Eye (tissue), 1 donor: ENCODE measurements at regions not wholly inside any gene's neighbourhood (a gene's known extent, or its start where the extent isn't known, plus 50 kb on each side); places are given as distances from the start of the nearest gene placed in this dataset.

Experiments
- DNase-seq: peaks from one replicate; pipeline ENCODE4 v3.0.0-alpha.2; 2015

DNA sequence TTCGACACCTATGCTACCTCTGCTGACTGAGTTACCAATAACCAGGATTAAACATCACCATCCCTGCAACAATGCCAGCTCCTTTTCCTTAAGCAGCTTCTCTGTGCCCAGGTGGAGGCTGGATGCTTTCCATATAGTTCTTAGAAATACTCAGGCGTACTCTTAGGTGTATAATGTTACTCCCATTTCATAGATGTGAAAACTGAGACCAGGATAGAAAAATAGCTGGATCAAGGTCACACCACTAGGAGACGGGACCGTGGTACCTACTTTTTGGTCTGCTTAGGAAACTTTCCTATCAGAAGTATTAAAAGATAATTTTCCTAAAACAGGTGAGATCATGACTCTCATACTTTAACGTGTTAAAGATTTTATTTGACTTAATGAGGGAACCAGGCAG is 141.7 kb upstream of the RPL38 start:
- DNase-seq = no peak

DNA sequence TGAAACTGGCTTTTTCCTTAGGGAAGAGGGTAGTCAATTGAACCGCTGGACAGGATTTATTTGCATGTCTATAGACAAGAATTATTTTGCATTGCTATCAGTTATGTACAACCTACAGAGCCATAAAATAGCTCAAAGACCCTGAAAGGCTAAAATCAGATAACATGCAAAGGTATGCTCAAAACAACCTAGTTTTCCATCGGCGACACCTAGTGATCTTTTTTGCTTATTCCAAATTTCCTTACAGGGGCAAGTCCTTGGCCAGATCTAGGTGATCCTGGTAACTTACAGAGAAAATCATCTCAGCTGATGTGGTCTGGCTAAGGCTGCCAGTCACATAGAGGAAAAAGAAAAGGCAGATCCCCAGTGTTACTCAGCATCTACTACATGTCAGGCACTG is 141.2 kb upstream of the RPL38 start:
- no peak for DNase-seq

DNA sequence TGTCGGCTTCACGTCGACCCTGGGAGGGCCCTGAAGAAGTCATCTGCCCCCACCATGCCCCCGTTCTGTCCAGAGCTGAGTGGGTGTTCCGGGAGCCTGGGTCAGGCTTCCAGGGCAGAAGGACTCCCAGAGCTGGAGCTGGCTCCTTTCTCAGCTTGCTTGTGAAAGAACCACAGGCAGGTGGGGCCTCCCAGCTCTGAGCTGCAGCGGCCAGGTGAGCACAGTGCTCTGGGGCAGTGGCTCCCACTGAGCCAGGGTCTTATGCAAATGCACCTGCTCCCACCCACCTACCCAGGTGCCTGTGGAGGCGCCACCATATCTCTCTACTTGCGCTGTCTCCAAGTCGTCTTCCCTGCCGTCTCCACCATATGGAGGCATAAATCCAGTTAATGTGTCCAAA is 140.0 kb upstream of the RPL38 start:
- no peak for DNase-seq

DNA sequence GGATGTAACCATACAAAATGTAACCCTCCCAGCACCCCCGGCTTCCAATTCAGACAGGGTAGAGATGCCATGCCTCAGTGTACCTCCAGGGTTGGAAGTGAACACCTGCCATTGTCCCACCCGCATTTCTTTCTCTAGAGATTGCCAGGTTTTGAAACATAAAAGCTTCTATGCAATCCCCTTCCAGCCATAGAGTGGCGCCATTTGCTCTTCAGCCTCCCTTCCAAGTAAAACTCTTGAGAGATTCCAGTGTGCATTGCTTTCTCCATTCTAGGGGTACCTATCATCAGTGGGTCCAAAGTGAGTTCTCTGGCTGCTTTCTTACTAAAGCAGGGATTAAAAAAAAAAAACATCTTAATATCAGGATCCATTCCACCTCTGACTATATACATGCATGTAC is 133.1 kb upstream of the RPL38 start:
- no peak for DNase-seq

DNA sequence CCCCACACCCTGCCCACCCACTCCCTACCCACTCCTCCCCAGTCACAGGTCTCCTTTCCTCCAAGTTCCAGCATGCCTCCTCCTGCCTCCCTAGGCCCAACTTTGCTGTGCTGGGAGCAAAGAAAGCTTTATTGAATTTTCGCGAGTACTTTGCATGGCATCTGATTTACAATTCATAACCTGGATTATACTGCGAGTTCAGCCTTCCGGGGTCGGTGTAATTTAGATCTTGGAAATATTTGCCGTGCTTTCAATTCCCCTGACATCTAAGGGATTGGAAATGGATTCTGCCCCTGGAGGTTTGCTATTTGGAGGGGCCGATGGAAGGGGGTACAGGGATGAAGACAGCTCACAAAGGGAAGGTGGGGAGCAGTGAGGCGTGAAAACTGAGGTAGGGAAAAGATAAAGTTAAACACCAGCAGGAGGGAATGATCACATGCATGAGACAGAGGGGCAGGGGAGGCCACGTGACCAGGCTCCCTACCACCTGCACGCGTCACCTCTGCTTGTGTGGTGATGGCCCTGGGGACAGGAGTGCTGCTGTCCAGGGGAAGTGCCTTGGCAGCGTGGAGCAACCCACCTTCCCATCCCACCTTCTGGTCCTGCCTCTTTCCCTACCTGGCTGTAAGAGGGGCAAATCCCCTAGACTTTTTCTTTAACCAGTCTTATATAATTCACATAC is 132.3 kb upstream of the RPL38 start:
- DNase-seq = no peak

DNA sequence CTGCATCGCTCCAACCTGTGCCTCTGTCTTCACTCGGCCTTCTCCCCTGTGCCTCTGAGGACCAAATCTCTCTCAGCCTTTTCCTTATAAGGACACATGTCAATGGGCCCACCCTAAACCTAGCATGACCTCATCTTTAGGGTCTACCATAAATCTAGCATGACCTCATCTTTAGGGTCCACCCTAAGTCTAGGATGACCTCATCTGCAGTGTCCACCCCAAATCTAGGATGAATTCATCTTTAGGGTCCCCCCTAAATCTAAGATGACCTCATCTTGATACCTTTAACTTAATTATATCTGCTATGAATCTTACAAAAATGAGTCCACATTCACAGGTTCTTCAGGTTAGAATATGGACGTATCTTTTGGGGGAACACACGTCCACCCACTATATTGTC is 131.1 kb upstream of the RPL38 start:
- no peak for DNase-seq

DNA sequence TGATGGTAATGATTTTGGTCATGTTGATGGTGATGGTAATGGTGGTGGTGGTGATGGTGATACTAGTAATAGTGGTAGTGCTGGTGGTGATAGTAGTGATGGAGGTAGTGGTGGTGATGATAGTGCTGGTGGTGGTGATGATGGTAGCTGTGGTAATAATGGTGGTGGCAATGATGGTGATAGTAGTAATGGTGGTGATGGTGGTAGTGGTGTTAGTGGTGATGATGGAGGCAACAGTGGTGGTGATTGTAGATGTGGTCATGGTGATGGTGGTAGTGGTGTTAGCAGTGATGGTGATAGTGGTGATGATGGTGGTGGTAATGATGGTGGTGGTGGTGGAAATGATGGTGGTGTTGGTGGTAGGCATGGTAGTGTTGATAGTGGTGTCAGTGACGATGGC is 127.0 kb upstream of the RPL38 start:
- DNase-seq = no peak

DNA sequence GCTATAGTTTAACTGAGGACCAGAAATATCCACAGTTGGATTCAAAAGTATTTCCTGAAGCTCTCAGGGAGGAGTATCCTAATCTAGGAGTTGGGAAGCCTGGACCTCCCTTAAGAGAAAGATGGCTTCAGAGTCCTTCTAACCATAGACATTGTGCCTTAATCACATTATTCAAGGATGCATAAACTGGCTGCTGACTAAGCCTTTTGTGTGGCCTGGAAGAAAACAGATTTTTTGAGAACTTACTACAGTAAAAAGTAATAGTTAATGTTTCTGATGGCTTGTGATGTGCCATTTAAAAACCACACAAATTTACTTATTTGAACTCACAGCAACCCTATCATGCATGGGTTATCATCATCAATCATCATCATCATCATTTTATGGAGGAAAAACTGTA is 126.2 kb upstream of the RPL38 start:
- no peak for DNase-seq

DNA sequence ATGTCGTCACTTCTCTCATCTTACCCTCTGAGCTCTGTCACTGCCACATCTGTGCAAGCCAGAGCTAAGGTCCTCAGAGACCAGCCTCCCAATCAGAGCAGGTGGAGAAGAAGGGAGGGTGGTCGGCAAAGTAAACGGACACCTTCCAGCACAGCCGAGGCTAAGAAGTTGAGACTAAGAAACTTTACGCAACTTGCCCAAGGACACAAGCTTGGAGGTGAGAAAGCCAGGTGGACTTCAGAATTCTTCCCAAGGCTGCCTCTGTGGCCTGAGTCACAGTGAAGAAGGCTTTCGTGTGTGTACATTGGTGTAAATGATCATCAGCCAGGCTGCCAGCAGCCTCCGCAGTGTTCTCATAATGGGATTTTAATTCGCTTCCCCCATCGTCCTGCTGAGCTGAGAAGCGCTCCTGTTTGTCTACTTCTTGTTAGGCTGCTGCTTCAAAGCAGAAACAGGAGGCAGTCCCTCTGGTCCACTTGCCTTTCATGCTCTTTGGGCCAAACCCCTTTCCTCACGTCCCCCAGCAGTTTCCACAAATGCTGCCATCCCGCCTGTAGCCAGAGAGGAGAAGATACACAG is 125.0 kb upstream of the RPL38 start:
- no peak for DNase-seq

DNA sequence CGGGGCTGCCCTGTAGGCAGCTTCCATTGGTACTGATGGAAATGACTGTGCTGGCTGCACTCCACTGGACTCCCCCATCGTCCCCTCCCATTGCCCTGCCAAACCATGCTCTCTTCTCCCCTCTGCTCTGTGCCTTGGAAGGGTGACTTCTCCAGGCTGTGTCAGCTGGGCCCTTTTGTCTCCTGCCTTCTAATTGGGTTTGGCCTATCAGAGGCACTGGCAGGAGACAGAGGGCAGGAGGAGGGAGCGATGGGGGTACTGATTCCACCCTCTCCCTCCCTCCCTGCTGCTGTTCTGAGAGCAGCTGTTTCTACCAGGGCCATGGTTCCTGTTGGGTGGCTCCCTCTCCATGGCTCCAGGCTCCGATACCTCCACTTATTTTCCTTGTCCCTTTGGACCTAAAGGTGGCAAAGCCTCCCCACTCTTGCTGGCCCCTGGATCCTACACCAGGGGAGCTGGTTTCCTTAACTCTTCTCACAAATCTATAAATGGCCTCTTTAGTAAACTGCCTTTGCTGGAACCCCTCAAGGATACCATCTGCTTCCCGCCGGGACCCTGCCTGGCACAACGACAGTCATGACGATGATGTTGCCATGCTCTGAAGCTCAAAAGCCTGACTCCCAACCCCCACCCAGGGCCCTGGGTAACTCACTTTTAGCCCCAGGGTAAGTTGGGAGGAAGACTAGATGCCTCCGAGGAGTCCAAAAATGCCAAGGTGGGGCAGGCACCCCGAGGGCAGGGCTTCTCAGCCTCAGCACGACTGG is 123.8 kb upstream of the RPL38 start:
- DNase-seq = peak; percentile 67

DNA sequence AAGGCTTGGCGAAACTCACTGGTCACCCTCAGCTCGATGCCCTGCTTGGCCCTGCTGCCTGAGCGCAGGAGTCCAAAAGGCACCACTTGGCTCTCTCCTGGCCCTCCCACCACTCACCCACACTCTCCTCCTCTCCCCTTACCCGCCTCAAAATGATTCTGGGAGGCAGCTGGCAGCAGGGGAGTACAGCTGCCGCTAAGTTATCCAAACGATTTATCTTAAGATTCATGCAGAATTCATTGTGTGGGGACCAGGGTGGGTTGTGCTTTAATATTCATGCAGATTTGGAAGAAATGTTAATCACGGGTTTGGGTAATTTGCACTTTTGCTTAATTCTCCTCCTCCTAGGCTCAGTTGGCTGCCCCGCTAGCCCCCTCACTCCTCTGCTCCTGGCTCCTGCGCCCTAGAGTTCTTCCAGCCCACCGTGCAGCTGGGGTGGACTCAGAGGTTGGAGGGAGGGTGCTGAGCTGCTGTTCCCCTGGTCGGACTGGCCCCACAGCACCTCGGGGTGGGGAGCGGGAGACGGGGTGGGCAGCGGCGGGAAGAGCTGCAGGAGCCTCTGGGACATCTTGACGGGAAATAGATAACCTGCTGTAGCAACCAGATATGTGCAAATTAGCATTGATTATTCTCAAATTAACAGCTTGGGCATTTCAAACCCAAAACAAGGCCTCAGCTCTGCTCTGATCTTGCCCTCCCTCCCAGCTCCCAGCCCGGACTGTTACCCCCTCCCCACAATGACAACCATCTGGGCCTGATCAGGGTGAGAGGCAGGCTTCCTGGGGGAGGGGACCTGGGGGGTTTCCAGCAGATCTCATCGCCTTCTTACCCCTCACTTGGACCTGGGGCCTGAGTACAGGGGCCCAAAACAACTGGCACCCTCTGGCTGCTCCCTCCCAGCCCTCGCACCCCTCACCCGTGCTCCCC is 122.6 kb upstream of the RPL38 start:
- no peak for DNase-seq

DNA sequence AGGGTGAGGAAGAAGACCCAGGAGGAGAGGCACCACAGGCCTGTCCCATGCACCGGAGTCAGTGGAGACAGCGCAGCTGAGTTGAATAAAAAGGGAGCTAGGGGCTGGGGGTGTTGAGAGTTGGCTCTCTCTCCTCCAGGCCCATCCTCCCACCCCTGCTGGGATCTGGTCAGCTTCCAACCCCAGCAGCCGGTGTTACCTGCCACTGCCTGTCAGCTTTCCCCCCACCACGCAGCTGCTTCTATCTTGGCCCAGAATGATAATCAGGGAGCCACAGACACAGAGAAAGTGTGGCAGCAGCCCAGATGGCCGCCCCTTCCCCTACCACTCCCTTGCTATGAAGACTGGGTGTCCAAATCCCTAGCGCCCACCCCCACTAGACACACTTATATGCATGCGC is 120.6 kb upstream of the RPL38 start:
- DNase-seq = no peak

DNA sequence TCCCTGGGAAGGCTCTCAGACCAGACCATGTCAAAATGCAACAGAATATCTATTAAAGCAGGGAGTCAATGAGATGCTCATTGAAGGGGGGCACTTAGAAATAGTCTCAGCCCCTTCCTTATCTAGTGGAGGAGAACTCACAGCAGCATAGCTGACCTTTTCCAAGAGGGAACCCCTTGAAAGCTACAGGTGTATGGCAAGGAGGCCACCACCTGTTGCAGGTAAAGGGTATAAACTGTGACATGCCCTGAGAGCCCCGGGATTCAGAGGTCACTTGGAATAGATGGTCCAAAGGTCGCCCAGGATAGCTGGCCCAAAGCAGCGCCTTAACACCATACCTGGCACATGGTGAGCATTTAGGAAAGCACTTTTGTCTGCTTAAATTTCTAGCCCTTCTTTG is 120.2 kb upstream of the RPL38 start:
- DNase-seq = no peak

DNA sequence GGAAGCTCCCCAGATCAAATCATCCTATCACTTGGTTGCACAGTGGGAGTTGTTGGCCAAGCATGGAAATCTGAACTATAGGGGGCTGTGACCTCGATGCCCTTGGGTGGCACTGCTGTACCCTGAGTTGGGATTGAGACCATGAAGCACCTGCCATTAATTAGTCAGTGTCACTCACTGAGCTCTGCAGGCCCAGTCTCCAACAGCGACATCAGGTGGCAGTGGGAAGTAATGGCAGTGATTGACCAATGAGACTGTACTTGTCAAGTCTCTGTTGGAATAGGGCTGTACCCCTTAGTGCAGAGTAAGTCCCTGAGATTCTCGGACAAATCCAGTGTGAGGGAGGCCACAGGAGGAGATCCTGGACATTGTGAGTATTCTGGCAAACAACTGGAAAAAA is 118.0 kb upstream of the RPL38 start:
- no peak for DNase-seq

DNA sequence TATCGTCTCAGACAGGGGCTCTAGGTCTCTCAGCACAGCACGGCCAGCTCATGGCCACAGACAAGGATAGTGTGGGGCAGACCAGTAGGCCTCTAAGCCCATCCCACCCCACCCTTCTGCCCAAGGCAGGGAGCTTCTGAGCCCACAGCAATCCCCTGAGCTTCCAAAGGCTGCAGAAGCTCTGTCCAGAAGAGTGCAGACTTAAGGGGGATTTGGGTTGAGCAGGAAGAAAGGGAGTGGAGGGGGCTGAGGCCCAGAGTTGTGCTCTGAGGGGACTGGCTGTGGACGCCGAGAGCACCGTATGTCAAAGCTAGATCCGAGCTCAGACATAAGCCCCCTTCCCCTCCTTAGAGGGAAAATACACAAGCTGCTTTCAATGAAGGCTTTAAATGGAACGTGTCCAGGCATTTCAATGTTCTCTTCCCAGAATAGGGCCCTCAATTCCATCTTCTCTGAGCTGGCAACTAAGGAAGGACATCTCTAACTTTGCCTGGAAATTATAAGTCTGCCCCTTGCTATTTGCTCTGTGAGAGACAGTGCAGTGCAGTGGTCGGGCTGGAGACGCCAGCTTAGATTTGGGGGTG is 116.4 kb upstream of the RPL38 start:
- no peak for DNase-seq

DNA sequence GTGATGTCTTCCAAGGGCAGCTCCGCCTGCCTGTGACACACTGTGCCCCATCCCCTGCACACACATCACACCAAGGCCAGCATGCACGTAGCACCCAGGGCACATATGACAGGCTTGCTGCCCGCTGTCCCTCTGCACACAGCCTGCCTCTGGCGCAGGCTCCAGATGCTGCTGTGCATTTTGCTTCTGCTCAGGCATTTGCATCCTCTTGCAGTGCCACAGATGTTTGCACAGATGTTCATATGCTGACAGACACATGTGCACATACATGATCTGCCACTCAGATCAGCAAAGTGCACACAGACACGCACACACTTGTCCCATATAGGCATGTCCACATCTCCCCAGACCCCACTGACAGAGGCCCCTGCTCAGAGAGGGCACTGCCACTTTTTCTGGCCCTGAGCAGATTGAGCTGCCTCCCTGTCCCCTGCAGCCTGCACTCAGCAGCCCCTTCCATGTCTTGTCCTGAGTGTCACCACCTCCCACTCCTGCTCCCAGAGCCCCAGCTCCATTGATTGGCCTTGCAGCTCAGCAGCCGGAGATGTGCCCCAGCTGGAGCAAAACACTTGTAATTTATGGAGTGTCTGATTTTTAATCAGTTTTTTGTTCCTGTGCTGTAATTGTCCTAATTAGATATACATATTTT is 115.1 kb upstream of the RPL38 start:
- no peak for DNase-seq

DNA sequence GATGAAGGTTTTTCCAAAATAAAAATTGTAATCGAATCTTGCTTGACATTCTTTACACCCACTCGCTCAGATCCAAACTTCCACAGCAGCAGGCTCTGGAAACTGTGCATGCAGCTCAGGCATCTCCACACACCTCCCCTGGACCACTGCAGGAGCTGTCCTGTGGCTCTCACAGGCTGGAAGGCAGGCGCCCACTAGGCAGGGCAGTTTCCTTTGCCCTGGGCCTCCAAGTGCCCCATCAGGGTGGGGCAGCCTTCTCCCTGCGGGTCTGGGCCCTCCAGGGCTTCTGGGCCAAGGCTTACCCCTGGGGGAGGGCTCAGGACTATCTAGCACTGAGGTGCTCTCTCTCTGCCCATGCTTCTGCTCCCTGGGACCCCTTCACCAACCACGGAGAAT is 114.5 kb upstream of the RPL38 start:
- DNase-seq = no peak

DNA sequence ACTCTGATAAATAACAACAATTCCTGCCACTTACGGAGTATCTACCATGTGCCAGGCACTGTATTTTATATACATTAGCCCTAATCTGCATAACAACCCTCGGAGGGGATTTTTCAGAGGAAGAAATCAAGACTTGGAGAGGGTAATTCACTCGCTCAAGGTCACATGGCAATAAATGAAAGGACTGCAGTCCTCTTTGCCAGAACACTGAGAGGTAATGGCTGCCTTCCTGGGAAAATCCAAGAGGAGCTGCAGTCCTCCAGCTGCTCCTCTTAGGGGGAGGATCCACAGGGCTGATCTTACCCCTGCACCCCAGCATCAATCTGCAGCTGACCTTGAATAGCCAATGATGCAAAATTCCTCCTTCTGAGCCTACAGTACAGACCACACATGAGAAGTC is 114.1 kb upstream of the RPL38 start:
- DNase-seq = no peak

DNA sequence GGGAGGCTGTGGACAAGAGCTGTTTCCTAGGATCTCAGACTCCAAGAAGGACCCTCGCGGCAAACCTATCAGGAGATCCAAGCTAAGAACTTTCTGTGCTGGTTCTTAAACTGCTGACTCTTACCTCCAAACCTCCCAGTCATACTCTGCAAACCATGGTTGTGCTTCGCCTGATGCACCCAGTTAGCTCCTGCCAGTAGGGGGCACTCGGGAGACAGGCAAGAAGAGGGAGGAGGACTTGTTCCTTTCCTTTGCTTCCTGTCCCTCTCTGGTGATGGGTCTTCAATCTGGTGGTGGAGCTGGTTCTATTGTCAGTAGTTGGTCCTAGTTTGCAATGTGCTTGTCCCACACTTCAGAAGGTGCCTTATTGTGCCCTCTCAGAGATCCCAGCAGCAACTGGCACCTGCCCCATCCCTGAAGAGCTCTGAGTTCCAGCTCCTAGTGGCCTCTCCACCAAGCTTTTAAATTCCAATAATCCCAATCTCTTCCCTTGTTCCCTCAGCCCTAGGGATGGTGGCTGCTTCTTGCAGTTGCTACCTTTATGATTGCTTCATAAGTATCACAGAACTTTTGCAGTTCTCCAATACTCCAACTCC is 113.5 kb upstream of the RPL38 start:
- DNase-seq = peak; percentile 67

DNA sequence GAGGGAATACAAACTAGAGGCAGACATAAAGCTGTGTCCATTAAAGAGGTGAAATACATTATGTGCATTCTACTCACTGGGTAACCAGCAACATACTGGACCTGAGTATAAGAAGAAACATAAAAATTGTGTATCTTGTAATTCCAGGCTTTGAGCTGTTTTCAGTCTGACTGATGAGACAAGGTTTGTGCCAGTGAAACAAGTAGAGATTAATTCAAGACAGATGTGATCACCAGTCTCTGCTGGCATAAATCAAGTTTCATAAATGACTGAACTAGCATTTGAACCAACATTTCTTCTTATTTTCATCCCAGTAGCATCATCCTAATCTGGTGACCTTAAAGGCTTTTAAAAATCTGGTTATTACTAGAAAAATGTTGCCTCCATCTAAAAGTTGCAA is 108.8 kb upstream of the RPL38 start:
- no peak for DNase-seq

DNA sequence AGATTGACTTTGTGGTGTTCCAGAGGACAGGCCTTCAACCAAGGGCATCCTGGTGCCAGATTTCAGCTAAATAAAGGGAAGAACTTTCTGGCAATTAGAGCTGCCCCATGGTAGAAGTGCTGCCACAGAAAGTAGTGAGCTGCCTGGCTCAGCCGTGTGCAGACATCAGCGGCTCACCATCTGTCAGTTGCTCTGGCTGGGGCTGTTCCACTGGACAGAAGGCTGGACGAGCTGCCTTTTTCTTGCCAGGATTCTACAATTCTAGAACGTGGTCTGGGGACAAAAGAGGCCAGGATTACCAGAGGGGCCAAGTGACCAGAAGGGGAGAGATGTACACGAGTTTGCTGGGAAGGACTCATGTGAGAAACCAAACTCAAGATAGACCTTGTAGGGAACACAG is 107.0 kb upstream of the RPL38 start:
- no peak for DNase-seq
